WTC11 (cell line): ENCODE measurements at regions not wholly inside any gene's neighbourhood (a gene's known extent, or its start where the extent isn't known, plus 50 kb on each side); places are given as distances from the start of the nearest gene placed in this dataset.

Source experiments
- ATAC-seq: fragments of 200-7000 bp; cut with Tn5 transposase; 2 replicates; pipeline ENCODE4 v1.10.0; 2021; ENCODE audit warnings: mild to moderate bottlenecking, moderate library complexity
- CTCF ChIA-PET: fragments of 300-600 bp; sonication (Branson Sonifier 250); formaldehyde crosslinking; loops from one replicate; lab custom pipeline; 2021; ENCODE audit warnings: antibody characterized with exemption; lab: Charles Lee
- POLR2A ChIA-PET: fragments of 350-600 bp; sonication (Branson Sonifier 250); formaldehyde crosslinking; loops from one replicate; lab custom pipeline; 2021; ENCODE audit warnings: antibody characterized with exemption; lab: Charles Lee
- DNase-seq: peaks from one replicate; pipeline ENCODE4 v3.0.0; 2021; ENCODE audit warnings: low spot score
- H3K27ac Mint-ChIP-seq: 2 replicates; pipeline ENCODE4 v1.8.0; 2021; ENCODE audit warnings: mixed read lengths
- H3K27me3 Mint-ChIP-seq: 2 replicates; pipeline ENCODE4 v1.8.0; 2021; ENCODE audit warnings: low read depth, mild to moderate bottlenecking, moderate library complexity, mixed read lengths
- H3K36me3 Mint-ChIP-seq: 2 replicates; pipeline ENCODE4 v1.8.0; 2021; ENCODE audit warnings: mixed read lengths
- H3K4me1 Mint-ChIP-seq: 2 replicates; pipeline ENCODE4 v1.8.0; 2022; ENCODE audit warnings: mixed read lengths
- H3K4me3 Mint-ChIP-seq: 2 replicates; pipeline ENCODE4 v1.8.0; 2021; ENCODE audit warnings: mild to moderate bottlenecking, moderate library complexity, mixed read lengths
- H3K9me3 Mint-ChIP-seq: 2 replicates; pipeline ENCODE4 v1.8.0; 2021; ENCODE audit warnings: mixed read lengths
- CREM ChIP-seq: sonication (generic); formaldehyde crosslinking; IDR thresholded peaks from 2 replicates; pipeline ENCODE4 v1.8.1; 2022; ENCODE audit warnings: mild to moderate bottlenecking, missing genetic modification reagents, moderate library complexity
- ELF4 ChIP-seq: sonication (generic); formaldehyde crosslinking; IDR thresholded peaks from 2 replicates; pipeline ENCODE4 v1.8.1; 2022; ENCODE audit warnings: low read depth, mild to moderate bottlenecking, moderate library complexity, missing genetic modification reagents
- EMX1 ChIP-seq: fragments of 250-450 bp; sonication (Bioruptor Pico); IDR thresholded peaks from 2 replicates; pipeline ENCODE4 v1.8.0; 2021; ENCODE audit warnings: mild to moderate bottlenecking
- ESRRA ChIP-seq: sonication (generic); formaldehyde crosslinking; IDR thresholded peaks from 2 replicates; pipeline ENCODE4 v1.8.1; 2022; ENCODE audit warnings: mild to moderate bottlenecking, missing genetic modification reagents, borderline replicate concordance
- HMGA2 ChIP-seq: fragments of 250-450 bp; sonication (Bioruptor Pico); IDR thresholded peaks from 2 replicates; pipeline ENCODE4 v1.4.0; 2021; ENCODE audit warnings: mild to moderate bottlenecking, moderate library complexity
- MYBL2 ChIP-seq: sonication (generic); formaldehyde crosslinking; IDR thresholded peaks from 2 replicates; pipeline ENCODE4 v1.8.1; 2023; ENCODE audit warnings: mild to moderate bottlenecking, moderate library complexity, missing genetic modification reagents
- NR3C1 ChIP-seq: sonication (generic); formaldehyde crosslinking; conservative IDR thresholded peaks from 2 replicates; pipeline ENCODE4 v1.8.1; 2023; ENCODE audit warnings: low read depth, mild to moderate bottlenecking, missing genetic modification reagents
- SMAD4 ChIP-seq: sonication (generic); formaldehyde crosslinking; IDR thresholded peaks from 2 replicates; pipeline ENCODE4 v1.8.0; 2022; ENCODE audit warnings: mild to moderate bottlenecking, missing genetic modification reagents
- ZNF232 ChIP-seq: sonication (generic); formaldehyde crosslinking; IDR thresholded peaks from 2 replicates; pipeline ENCODE4 v1.8.0; 2022; ENCODE audit warnings: mild to moderate bottlenecking, missing genetic modification reagents
- TF ChIP-seq, protein P1 (sequence below): sonication (generic); formaldehyde crosslinking; IDR thresholded peaks from 2 replicates; pipeline ENCODE4 v1.8.0; 2022; ENCODE audit warnings: mild to moderate bottlenecking, missing genetic modification reagents
- TF ChIP-seq, protein P2 (sequence below): fragments of 250-450 bp; sonication (Bioruptor Pico); IDR thresholded peaks from 2 replicates; pipeline ENCODE4 v1.9.0; 2021; ENCODE audit warnings: mild to moderate bottlenecking
- TF ChIP-seq, protein P3 (sequence below): sonication (generic); formaldehyde crosslinking; IDR thresholded peaks from 2 replicates; pipeline ENCODE4 v1.8.0; 2022; ENCODE audit warnings: missing genetic modification reagents
- TF ChIP-seq, protein P4 (sequence below): sonication (generic); formaldehyde crosslinking; IDR thresholded peaks from 2 replicates; pipeline ENCODE4 v1.8.1; 2022; ENCODE audit warnings: mild to moderate bottlenecking, moderate library complexity, missing genetic modification reagents
- TF ChIP-seq, protein P5 (sequence below): sonication (generic); formaldehyde crosslinking; IDR thresholded peaks from 2 replicates; pipeline ENCODE4 v1.8.0; 2022; ENCODE audit warnings: mild to moderate bottlenecking, missing genetic modification reagents
- TF ChIP-seq, protein P6 (sequence below): sonication (generic); formaldehyde crosslinking; IDR thresholded peaks from 2 replicates; pipeline ENCODE4 v1.8.1; 2022; ENCODE audit warnings: low read depth, missing genetic modification reagents, borderline replicate concordance

DNA sequence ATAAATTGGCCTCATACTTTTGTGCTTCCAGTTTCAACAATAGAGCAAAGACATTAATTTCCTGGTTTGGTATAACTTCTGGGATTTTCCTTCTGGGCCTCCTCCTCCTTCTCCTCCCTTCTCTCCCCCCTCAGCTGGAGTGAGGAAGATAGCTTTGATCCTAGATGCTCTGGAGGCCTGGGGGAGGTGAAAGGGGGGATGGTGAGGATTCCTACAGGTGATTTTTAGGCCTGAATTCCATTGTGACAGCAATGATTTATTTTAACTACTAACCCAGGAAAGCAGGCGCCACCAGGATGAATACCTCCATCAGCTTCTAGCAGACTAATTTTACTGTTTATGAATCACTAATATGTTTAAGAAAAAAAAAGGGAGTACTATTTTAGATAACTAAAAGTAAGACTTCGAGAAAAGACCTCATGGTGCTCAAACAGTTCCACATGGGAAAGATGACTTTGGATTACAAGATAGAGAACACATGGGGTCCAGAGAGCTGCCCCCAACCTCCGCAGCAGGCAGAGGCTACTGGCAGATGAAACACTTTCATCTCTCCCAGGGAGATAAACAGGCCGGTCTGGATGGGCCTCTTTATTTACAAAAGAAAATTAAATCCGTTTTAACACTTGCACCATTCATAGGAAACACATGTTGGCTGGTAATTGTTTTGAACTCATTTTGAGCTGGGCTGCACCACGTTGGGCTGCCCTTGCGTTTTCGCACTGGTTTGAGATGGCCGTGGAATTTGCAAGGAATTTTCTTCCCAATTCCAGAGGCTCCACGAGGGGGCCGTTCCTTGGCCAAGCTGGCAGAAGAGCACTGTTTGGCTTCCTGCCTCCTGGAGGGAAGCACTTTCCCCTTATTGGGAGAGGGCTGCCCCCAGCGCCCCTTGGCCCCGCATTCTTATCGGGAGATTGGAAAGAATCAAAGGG lies 125.1 kb upstream of the STX18 start (continued):
- TF ChIP-seq, protein P1, sequence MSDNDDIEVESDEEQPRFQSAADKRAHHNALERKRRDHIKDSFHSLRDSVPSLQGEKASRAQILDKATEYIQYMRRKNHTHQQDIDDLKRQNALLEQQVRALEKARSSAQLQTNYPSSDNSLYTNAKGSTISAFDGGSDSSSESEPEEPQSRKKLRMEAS (CRISPR knock-in tag), result peak; percentile 44
- no peak for TF ChIP-seq MYBL2 (CRISPR knock-in tag)
- TF ChIP-seq HMGA2, result no peak
- TF ChIP-seq, protein P2, sequence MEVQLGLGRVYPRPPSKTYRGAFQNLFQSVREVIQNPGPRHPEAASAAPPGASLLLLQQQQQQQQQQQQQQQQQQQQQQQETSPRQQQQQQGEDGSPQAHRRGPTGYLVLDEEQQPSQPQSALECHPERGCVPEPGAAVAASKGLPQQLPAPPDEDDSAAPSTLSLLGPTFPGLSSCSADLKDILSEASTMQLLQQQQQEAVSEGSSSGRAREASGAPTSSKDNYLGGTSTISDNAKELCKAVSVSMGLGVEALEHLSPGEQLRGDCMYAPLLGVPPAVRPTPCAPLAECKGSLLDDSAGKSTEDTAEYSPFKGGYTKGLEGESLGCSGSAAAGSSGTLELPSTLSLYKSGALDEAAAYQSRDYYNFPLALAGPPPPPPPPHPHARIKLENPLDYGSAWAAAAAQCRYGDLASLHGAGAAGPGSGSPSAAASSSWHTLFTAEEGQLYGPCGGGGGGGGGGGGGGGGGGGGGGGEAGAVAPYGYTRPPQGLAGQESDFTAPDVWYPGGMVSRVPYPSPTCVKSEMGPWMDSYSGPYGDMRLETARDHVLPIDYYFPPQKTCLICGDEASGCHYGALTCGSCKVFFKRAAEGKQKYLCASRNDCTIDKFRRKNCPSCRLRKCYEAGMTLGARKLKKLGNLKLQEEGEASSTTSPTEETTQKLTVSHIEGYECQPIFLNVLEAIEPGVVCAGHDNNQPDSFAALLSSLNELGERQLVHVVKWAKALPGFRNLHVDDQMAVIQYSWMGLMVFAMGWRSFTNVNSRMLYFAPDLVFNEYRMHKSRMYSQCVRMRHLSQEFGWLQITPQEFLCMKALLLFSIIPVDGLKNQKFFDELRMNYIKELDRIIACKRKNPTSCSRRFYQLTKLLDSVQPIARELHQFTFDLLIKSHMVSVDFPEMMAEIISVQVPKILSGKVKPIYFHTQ (CRISPR knock-in tag), result no peak
- TF ChIP-seq ZNF232, result no peak
- TF ChIP-seq, protein P3, sequence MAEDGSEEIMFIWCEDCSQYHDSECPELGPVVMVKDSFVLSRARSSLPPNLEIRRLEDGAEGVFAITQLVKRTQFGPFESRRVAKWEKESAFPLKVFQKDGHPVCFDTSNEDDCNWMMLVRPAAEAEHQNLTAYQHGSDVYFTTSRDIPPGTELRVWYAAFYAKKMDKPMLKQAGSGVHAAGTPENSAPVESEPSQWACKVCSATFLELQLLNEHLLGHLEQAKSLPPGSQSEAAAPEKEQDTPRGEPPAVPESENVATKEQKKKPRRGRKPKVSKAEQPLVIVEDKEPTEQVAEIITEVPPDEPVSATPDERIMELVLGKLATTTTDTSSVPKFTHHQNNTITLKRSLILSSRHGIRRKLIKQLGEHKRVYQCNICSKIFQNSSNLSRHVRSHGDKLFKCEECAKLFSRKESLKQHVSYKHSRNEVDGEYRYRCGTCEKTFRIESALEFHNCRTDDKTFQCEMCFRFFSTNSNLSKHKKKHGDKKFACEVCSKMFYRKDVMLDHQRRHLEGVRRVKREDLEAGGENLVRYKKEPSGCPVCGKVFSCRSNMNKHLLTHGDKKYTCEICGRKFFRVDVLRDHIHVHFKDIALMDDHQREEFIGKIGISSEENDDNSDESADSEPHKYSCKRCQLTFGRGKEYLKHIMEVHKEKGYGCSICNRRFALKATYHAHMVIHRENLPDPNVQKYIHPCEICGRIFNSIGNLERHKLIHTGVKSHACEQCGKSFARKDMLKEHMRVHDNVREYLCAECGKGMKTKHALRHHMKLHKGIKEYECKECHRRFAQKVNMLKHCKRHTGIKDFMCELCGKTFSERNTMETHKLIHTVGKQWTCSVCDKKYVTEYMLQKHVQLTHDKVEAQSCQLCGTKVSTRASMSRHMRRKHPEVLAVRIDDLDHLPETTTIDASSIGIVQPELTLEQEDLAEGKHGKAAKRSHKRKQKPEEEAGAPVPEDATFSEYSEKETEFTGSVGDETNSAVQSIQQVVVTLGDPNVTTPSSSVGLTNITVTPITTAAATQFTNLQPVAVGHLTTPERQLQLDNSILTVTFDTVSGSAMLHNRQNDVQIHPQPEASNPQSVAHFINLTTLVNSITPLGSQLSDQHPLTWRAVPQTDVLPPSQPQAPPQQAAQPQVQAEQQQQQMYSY, result no peak
- TF ChIP-seq EMX1 (CRISPR knock-in tag), result no peak

DNA sequence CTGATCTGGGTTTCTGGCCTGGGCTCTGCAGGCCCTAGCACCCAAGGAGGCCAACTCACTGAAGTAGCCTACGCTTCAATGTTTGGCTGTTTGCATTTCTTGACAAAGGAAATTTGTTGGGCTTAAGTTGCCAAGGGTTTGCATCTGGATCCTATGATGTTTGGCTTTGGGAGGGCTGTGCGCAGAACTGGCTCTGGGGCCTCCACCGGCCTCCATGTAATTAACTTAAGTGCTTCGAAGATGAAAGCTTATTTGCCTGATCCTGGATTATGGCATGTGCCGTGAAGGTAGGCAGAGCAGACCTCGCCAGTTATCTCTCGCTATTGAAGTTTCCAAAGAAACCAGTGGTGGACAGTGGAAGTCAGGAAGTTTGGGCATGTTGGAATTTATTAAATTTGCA lies 124.3 kb upstream of the STX18 start:
- Mint-ChIP-seq H3K36me3 (no peaks in the 10 kb centered on the region), H3K4me3 (peak overlapping the region; percentile 64), H3K27ac (peak overlapping the region; percentile 98), H3K27me3 (no peaks in the 10 kb centered on the region), H3K4me1 (peaks cover 66% of the 10 kb centered on the region), H3K9me3 (no peaks in the 10 kb centered on the region)
- no peak for ATAC-seq
- ChIA-PET POLR2A (interaction anchor here (0.6 to 1.5 kb wide), 5 partner anchors 24 to 198 kb away, joined by 3 to 6 read pairs (median 3); no protein-coding TSS in a partner anchor), CTCF (interaction anchor here (0.7 to 1.9 kb wide), 8 partner anchors 11 to 1530 kb away, joined by 3 to 8 read pairs (median 4); partner anchors contain the start of gene STX18)
- DNase-seq, result no peak
- TF ChIP-seq, protein P4, sequence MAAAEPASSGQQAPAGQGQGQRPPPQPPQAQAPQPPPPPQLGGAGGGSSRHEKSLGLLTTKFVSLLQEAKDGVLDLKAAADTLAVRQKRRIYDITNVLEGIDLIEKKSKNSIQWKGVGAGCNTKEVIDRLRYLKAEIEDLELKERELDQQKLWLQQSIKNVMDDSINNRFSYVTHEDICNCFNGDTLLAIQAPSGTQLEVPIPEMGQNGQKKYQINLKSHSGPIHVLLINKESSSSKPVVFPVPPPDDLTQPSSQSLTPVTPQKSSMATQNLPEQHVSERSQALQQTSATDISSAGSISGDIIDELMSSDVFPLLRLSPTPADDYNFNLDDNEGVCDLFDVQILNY (CRISPR knock-in tag), result no peak
- TF ChIP-seq ELF4 (CRISPR knock-in tag) (no peak), NR3C1 (CRISPR knock-in tag) (no peak), CREM (CRISPR knock-in tag) (no peak), SMAD4 (CRISPR knock-in tag) (no peak), ESRRA (no peak)
- TF ChIP-seq, protein P5, sequence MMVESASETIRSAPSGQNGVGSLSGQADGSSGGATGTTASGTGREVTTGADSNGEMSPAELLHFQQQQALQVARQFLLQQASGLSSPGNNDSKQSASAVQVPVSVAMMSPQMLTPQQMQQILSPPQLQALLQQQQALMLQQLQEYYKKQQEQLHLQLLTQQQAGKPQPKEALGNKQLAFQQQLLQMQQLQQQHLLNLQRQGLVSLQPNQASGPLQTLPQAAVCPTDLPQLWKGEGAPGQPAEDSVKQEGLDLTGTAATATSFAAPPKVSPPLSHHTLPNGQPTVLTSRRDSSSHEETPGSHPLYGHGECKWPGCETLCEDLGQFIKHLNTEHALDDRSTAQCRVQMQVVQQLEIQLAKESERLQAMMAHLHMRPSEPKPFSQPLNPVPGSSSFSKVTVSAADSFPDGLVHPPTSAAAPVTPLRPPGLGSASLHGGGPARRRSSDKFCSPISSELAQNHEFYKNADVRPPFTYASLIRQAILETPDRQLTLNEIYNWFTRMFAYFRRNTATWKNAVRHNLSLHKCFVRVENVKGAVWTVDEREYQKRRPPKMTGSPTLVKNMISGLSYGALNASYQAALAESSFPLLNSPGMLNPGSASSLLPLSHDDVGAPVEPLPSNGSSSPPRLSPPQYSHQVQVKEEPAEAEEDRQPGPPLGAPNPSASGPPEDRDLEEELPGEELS (CRISPR knock-in tag), result no peak
- TF ChIP-seq, protein P6, sequence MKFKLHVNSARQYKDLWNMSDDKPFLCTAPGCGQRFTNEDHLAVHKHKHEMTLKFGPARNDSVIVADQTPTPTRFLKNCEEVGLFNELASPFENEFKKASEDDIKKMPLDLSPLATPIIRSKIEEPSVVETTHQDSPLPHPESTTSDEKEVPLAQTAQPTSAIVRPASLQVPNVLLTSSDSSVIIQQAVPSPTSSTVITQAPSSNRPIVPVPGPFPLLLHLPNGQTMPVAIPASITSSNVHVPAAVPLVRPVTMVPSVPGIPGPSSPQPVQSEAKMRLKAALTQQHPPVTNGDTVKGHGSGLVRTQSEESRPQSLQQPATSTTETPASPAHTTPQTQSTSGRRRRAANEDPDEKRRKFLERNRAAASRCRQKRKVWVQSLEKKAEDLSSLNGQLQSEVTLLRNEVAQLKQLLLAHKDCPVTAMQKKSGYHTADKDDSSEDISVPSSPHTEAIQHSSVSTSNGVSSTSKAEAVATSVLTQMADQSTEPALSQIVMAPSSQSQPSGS (CRISPR knock-in tag), result no peak
